ENCODE measurements at regions not wholly inside any gene's neighbourhood (a gene's known extent, or its start where the extent isn't known, plus 50 kb on each side); places are given as distances from the start of the nearest gene placed in this dataset.

DNA sequence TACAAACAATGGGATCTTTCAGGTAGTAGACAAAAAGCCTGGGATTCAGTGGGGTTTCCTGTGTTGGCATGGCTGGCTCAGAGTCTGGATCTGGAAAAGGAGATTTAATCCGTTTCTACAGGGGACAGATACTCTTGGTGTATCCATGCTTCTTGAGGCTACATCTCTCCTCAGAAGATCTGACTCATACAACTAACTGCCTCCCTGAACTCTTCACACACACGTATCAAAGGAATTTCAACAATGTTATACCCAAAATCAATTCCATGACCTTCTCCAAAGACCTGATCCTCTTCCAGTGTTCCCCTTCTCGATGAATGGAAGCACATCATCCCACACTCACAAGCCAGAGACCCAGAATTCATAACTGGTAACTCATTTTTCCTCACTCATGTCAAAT, 435.3 kb upstream of the NBEA start:
- Histone ChIP-seq H4K20me1 (ENCODE audit: insufficient read depth, low read length) (no peaks in the 10 kb centered on the region), H3K36me3 (ENCODE audit: insufficient read depth, low read length) (no peaks in the 10 kb centered on the region), H3K79me2 (ENCODE audit: insufficient read depth, low read length) (no peaks in the 10 kb centered on the region), H3K27ac (ENCODE audit: low read depth, low read length) (no peak overlapping the region), H3K4me3 (ENCODE audit: insufficient read depth, low read length) (no peak overlapping the region), H3K27me3 (ENCODE audit: insufficient read depth, low read length) (no peaks in the 10 kb centered on the region), H3K4me1 (ENCODE audit: insufficient read depth, low read length) (no peaks in the 10 kb centered on the region), H3K4me2 (ENCODE audit: insufficient read depth, low read length) (no peak overlapping the region), H3K9me3 (ENCODE audit: low read depth, low read length) (no peaks in the 10 kb centered on the region), H2AFZ (ENCODE audit: low read length) (no peak overlapping the region)
- DNase-seq (ENCODE audit: insufficient read length, low spot score, missing footprints): no peak
- TF ChIP-seq, protein P1, sequence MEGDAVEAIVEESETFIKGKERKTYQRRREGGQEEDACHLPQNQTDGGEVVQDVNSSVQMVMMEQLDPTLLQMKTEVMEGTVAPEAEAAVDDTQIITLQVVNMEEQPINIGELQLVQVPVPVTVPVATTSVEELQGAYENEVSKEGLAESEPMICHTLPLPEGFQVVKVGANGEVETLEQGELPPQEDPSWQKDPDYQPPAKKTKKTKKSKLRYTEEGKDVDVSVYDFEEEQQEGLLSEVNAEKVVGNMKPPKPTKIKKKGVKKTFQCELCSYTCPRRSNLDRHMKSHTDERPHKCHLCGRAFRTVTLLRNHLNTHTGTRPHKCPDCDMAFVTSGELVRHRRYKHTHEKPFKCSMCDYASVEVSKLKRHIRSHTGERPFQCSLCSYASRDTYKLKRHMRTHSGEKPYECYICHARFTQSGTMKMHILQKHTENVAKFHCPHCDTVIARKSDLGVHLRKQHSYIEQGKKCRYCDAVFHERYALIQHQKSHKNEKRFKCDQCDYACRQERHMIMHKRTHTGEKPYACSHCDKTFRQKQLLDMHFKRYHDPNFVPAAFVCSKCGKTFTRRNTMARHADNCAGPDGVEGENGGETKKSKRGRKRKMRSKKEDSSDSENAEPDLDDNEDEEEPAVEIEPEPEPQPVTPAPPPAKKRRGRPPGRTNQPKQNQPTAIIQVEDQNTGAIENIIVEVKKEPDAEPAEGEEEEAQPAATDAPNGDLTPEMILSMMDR (IDR thresholded peaks at IDR 0.05; ENCODE audit: extremely low read depth, low read depth, low read length): no peak

- TF ChIP-seq, protein P1 (IDR thresholded peaks at IDR 0.05; ENCODE audit: extremely low read depth, low read depth, low read length): no peak
- Histone ChIP-seq H3K27me3 (ENCODE audit: insufficient read depth, low read length) (no peaks in the 10 kb centered on the region), H3K4me1 (ENCODE audit: insufficient read depth, low read length) (no peaks in the 10 kb centered on the region), H3K27ac (ENCODE audit: low read depth, low read length) (no peak overlapping the region), H3K4me2 (ENCODE audit: insufficient read depth, low read length) (no peak overlapping the region), H2AFZ (ENCODE audit: low read length) (no peak overlapping the region), H3K79me2 (ENCODE audit: insufficient read depth, low read length) (no peaks in the 10 kb centered on the region), H3K9me3 (ENCODE audit: low read depth, low read length) (no peaks in the 10 kb centered on the region), H4K20me1 (ENCODE audit: insufficient read depth, low read length) (no peaks in the 10 kb centered on the region), H3K36me3 (ENCODE audit: insufficient read depth, low read length) (no peaks in the 10 kb centered on the region), H3K4me3 (ENCODE audit: insufficient read depth, low read length) (no peak overlapping the region)
- DNase-seq (ENCODE audit: insufficient read length, low spot score, missing footprints): no peak
These were observed 434.4 kb upstream of the NBEA start for GRCh38 chr13:34507630-34508029.

DNA sequence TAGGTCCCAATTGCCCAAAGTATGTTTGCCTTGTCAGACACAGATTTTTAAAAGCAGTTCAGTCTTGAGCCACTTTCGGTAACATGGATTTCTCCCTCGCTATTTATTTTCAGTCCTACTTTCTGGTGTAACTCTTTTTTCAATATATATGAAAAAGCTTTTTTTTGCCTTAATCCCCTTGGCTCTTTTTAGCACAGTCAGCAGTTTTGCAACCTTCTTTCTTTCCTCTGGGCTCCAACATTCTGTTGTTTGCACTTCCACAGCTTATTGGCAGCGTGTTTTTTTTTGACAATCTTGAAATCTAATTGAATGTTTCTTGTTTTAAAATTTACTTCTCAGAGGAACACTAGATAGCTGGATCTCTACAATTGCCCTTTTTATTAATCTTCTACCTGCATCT, 429.3 kb upstream of the NBEA start:
- H3K9me3 ChIP-seq (ENCODE audit: low read depth, low read length): no peaks in the 10 kb centered on the region
- H3K4me2 ChIP-seq (ENCODE audit: insufficient read depth, low read length): no peak overlapping the region
- no peaks in the 10 kb centered on the region for H3K27me3 ChIP-seq (ENCODE audit: insufficient read depth, low read length)
- no peaks in the 10 kb centered on the region for H3K36me3 ChIP-seq (ENCODE audit: insufficient read depth, low read length)
- H3K27ac ChIP-seq (ENCODE audit: low read depth, low read length): no peak overlapping the region
- no peaks in the 10 kb centered on the region for H3K79me2 ChIP-seq (ENCODE audit: insufficient read depth, low read length)
- H3K4me1 ChIP-seq (ENCODE audit: insufficient read depth, low read length): no peaks in the 10 kb centered on the region
- no peak overlapping the region for H2AFZ ChIP-seq (ENCODE audit: low read length)
- TF ChIP-seq, protein P1 (IDR thresholded peaks at IDR 0.05; ENCODE audit: extremely low read depth, low read depth, low read length): no peak
- no peaks in the 10 kb centered on the region for H4K20me1 ChIP-seq (ENCODE audit: insufficient read depth, low read length)
- no peak overlapping the region for H3K4me3 ChIP-seq (ENCODE audit: insufficient read depth, low read length)
- no peak for DNase-seq (ENCODE audit: insufficient read length, low spot score, missing footprints)

DNA sequence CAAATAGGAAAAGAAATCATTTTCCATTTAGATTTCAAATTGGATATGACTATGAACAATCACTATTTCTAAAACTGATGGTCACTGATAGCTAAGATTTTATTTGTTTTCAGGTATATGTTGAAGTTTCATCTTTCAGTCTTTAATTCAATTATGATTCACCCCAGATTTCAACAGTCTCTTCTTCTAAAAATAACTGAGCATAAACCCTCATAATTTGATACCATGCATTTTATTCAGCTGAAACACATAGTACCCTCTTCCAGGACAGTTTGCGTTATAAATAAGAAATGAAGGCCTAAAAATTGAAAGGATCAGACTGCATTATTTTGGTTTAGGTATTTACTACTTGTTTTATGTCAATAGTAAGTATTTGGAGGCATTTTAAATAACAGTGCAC, 428.5 kb upstream of the NBEA start:
- Histone ChIP-seq H4K20me1 (ENCODE audit: insufficient read depth, low read length) (no peaks in the 10 kb centered on the region), H3K4me1 (ENCODE audit: insufficient read depth, low read length) (no peaks in the 10 kb centered on the region), H3K4me3 (ENCODE audit: insufficient read depth, low read length) (no peak overlapping the region), H3K36me3 (ENCODE audit: insufficient read depth, low read length) (no peaks in the 10 kb centered on the region), H3K27ac (ENCODE audit: low read depth, low read length) (no peak overlapping the region), H3K9me3 (ENCODE audit: low read depth, low read length) (no peaks in the 10 kb centered on the region), H3K79me2 (ENCODE audit: insufficient read depth, low read length) (no peaks in the 10 kb centered on the region), H3K27me3 (ENCODE audit: insufficient read depth, low read length) (no peaks in the 10 kb centered on the region), H2AFZ (ENCODE audit: low read length) (no peak overlapping the region), H3K4me2 (ENCODE audit: insufficient read depth, low read length) (no peak overlapping the region)
- TF ChIP-seq, protein P1 (IDR thresholded peaks at IDR 0.05; ENCODE audit: extremely low read depth, low read depth, low read length): no peak
- no peak for DNase-seq (ENCODE audit: insufficient read length, low spot score, missing footprints)
